ENCODE measurements at regions not wholly inside any gene's neighbourhood (a gene's known extent, or its start where the extent isn't known, plus 50 kb on each side); places are given as distances from the start of the nearest gene placed in this dataset.

DNA sequence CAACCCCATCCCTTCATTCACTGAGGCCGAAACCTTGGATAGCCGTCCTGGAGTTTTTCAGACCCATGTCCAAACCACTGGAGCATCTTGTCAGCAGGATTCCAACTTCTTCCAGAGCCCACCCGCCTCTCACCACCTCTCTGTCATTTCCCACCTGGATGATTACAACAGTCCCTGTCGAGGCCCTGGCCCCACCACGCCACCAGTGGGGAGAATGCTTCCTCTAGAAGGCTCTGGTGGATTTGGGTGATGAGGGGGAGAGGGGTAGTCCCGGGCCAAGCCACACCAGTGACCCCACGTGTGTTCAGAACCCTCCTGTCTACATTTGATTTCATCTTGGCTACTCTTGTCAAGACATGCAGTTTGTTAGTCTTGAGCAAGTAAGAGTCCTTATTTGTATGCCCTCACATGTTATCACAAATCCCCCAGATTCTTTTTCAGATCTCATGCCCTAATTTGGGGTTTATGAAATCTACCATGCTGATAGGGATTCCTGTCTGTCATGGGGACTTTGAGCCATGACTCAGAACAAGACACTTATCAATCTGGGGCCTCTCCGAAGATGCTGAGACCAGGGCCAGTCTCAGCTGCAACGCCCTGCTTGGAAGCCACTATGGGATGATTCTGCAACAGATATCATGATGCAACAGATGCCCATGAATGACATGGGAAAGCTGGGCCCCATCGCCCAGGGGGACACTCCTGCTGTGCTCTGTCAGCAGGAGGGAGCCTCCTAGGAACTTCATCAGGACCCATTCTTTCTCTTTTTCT is 186.1 kb downstream of the ZFP36L2 start:
- BruUV-seq (replicated peaks), result no TSS peak
- Histone ChIP-seq H3K4me3 (ENCODE audit: low read depth, low read length, poor library complexity, severe bottlenecking) (no peak overlapping the region), H3K27ac (ENCODE audit: low read depth, low read length, poor library complexity, severe bottlenecking) (peak overlapping the region; percentile 52), H3K9me3 (ENCODE audit: low read depth, low read length, poor library complexity, severe bottlenecking) (no peaks in the 10 kb centered on the region), H3K36me3 (ENCODE audit: insufficient read depth, low read length, poor library complexity, severe bottlenecking) (no peaks in the 10 kb centered on the region), H3K4me1 (ENCODE audit: insufficient read depth, low read length, poor library complexity, severe bottlenecking) (peaks cover 29% of the 10 kb centered on the region), H3K27me3 (replicated peaks; ENCODE audit: insufficient read depth, low read depth, low read length, poor library complexity) (no peaks in the 10 kb centered on the region)
- peak; percentile 59 for DNase-seq (ENCODE audit: low spot score)
- TF ChIP-seq CTCF (conservative IDR thresholded peaks at IDR 0.05; ENCODE audit: low read depth, low read length), result no peak
- no peak for TF ChIP-seq EZH2 (IDR thresholded peaks at IDR 0.05; ENCODE audit: borderline replicate concordance, low read depth, low read length, poor library complexity, severe bottlenecking)
- intact Hi-C loops (cut with micrococcal nuclease; ENCODE audit: unreplicated experiment), result loop anchor here (5.0 kb wide), 1 partner anchor 187 kb away; the partner anchor contains the start of gene ZFP36L2
- ChIA-PET CTCF (no interaction called here), POLR2A (ENCODE audit: low non-redundant PET) (no interaction called here)

GRCh38 chr2:43039376-43040080 is 186.9 kb downstream of the ZFP36L2 start:
- CTCF ChIA-PET, result no interaction called here
- TF ChIP-seq EZH2 (IDR thresholded peaks at IDR 0.05; ENCODE audit: borderline replicate concordance, low read depth, low read length, poor library complexity, severe bottlenecking) (no peak), CTCF (conservative IDR thresholded peaks at IDR 0.05; ENCODE audit: low read depth, low read length) (no peak)

DNA sequence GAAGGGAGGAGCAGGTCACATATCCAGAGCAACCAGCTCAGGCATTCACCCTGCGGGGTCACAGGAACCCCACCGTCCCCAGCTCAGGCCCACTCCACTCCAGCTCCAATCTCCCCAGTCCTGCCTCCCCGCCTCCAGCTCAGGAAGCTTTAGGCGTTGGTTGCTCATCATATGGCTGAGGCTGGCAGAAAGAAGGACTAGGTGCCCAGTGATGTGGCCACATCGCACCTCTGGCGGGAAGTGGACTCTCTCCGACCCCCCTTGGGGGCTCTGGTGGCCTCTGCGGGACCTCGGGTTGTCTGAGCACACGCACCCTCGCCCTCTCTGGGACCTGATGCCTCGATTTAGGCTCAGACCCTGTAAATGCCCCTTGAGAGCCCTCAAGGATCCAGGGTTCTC is 187.7 kb downstream of the ZFP36L2 start:
- no peak overlapping the region for H3K27ac ChIP-seq (ENCODE audit: low read depth, low read length, poor library complexity, severe bottlenecking)
- CTCF ChIA-PET, result no interaction called here

More at GRCh38 chr2:43039376-43040080, 186.9 kb downstream of the ZFP36L2 start:
- peaks cover 29% of the 10 kb centered on the region for H3K4me1 ChIP-seq (ENCODE audit: insufficient read depth, low read length, poor library complexity, severe bottlenecking)
- H3K4me3 ChIP-seq (ENCODE audit: low read depth, low read length, poor library complexity, severe bottlenecking), result no peak overlapping the region
- no TSS peak for BruUV-seq (replicated peaks)
- DNase-seq (ENCODE audit: low spot score), result no peak
- H3K9me3 ChIP-seq (ENCODE audit: low read depth, low read length, poor library complexity, severe bottlenecking), result no peaks in the 10 kb centered on the region
- POLR2A ChIA-PET (ENCODE audit: low non-redundant PET), result no interaction called here
- no peaks in the 10 kb centered on the region for H3K27me3 ChIP-seq (replicated peaks; ENCODE audit: insufficient read depth, low read depth, low read length, poor library complexity)
- H3K36me3 ChIP-seq (ENCODE audit: insufficient read depth, low read length, poor library complexity, severe bottlenecking), result no peaks in the 10 kb centered on the region
- intact Hi-C loops (cut with micrococcal nuclease; ENCODE audit: unreplicated experiment), result loop anchor here (5.0 kb wide), 1 partner anchor 188 kb away; the partner anchor contains the start of gene ZFP36L2
- H3K27ac ChIP-seq (ENCODE audit: low read depth, low read length, poor library complexity, severe bottlenecking), result peak overlapping the region; percentile 52

More for the DNA sequence above, 187.7 kb downstream of the ZFP36L2 start:
- no peak overlapping the region for H3K4me3 ChIP-seq (ENCODE audit: low read depth, low read length, poor library complexity, severe bottlenecking)
- intact Hi-C loops (cut with micrococcal nuclease; ENCODE audit: unreplicated experiment), result no loop called here
- peaks cover 29% of the 10 kb centered on the region for H3K4me1 ChIP-seq (ENCODE audit: insufficient read depth, low read length, poor library complexity, severe bottlenecking)
- POLR2A ChIA-PET (ENCODE audit: low non-redundant PET), result no interaction called here
- no peak for TF ChIP-seq EZH2 (IDR thresholded peaks at IDR 0.05; ENCODE audit: borderline replicate concordance, low read depth, low read length, poor library complexity, severe bottlenecking)
- no peak for TF ChIP-seq CTCF (conservative IDR thresholded peaks at IDR 0.05; ENCODE audit: low read depth, low read length)
- H3K36me3 ChIP-seq (ENCODE audit: insufficient read depth, low read length, poor library complexity, severe bottlenecking), result no peaks in the 10 kb centered on the region
- H3K9me3 ChIP-seq (ENCODE audit: low read depth, low read length, poor library complexity, severe bottlenecking), result no peaks in the 10 kb centered on the region
- DNase-seq (ENCODE audit: low spot score), result no peak
- no TSS peak for BruUV-seq (replicated peaks)
- no peaks in the 10 kb centered on the region for H3K27me3 ChIP-seq (replicated peaks; ENCODE audit: insufficient read depth, low read depth, low read length, poor library complexity)
